HepG2 (cell line): ENCODE measurements at regions not wholly inside any gene's neighbourhood (a gene's known extent, or its start where the extent isn't known, plus 50 kb on each side); places are given as distances from the start of the nearest gene placed in this dataset.

ENCODE experiments used
- PRDM10 ChIP-seq: sonication (generic); formaldehyde crosslinking; IDR thresholded peaks from 2 replicates; pipeline ENCODE4 v1.4.0; 2020; ENCODE audit warnings: low read depth, missing genetic modification reagents
- TAF1 ChIP-seq: sonication (generic); formaldehyde crosslinking; IDR thresholded peaks from 2 replicates; pipeline ENCODE4 v1.4.0; 2020; ENCODE audit warnings: missing genetic modification reagents
- YY1 ChIP-seq: IDR thresholded peaks from 2 replicates; pipeline ENCODE4 v1.6.1; 2011; ENCODE audit warnings: low read length, low read depth, moderate library complexity, mild to moderate bottlenecking; ENCODE audit not compliant: insufficient read depth, insufficient replicate concordance
- ZNF121 ChIP-seq: sonication (generic); formaldehyde crosslinking; IDR thresholded peaks from 2 replicates; pipeline ENCODE4 v1.5.0; 2020; ENCODE audit warnings: mild to moderate bottlenecking, missing genetic modification reagents

- TF ChIP-seq PRDM10 (CRISPR knock-in tag) (no peak), ZNF121 (CRISPR knock-in tag) (no peak), TAF1 (CRISPR knock-in tag) (no peak), YY1 (no peak)
Measured at GRCh38 chr5:36521219-36521618, 85.2 kb upstream of the SLC1A3 start.
